22Rv1 (cell line): ENCODE measurements at regions not wholly inside any gene's neighbourhood (a gene's known extent, or its start where the extent isn't known, plus 50 kb on each side); places are given as distances from the start of the nearest gene placed in this dataset.

ENCODE experiments used
- ZFX ChIP-seq: fragments of 450-650 bp; IDR thresholded peaks from 2 replicates; pipeline ENCODE4 v1.6.1; 2017; ENCODE audit warnings: antibody characterized with exemption, borderline replicate concordance
- TF ChIP-seq, protein P1 (sequence below): fragments of 450-650 bp; IDR thresholded peaks from 2 replicates; pipeline ENCODE4 v1.5.1; 2017; ENCODE audit warnings: mild to moderate bottlenecking

DNA sequence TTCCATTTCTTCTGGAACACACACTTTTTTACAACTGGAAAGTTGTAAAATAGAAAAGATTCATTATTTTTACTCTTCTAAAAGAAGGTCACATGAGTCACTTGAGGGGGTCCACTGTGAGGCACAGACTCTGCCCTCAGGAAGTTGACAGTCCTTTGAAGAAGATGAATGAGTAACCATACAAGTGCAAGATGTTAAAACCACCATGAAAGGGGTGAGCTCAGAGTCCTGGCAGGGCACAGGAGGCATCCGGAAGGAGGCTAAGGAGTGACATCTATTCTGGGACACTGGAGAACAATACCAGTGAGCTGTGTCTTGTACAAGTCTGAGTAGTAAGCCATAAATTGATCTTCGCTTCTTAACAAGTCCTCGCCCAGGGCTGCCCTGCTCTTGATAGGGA lies 126.0 kb upstream of the FRMD6 start:
- TF ChIP-seq, protein P1, sequence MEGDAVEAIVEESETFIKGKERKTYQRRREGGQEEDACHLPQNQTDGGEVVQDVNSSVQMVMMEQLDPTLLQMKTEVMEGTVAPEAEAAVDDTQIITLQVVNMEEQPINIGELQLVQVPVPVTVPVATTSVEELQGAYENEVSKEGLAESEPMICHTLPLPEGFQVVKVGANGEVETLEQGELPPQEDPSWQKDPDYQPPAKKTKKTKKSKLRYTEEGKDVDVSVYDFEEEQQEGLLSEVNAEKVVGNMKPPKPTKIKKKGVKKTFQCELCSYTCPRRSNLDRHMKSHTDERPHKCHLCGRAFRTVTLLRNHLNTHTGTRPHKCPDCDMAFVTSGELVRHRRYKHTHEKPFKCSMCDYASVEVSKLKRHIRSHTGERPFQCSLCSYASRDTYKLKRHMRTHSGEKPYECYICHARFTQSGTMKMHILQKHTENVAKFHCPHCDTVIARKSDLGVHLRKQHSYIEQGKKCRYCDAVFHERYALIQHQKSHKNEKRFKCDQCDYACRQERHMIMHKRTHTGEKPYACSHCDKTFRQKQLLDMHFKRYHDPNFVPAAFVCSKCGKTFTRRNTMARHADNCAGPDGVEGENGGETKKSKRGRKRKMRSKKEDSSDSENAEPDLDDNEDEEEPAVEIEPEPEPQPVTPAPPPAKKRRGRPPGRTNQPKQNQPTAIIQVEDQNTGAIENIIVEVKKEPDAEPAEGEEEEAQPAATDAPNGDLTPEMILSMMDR, result no peak
- TF ChIP-seq ZFX, result no peak
